Heart left ventricle (tissue), 13 donors: ENCODE measurements at regions not wholly inside any gene's neighbourhood (a gene's known extent, or its start where the extent isn't known, plus 50 kb on each side); places are given as distances from the start of the nearest gene placed in this dataset.

Source experiments
- CTCF ChIP-seq, 12 donors: fragments of 200-600 bp; sonication (generic) in 4 of 12; IDR thresholded peaks; one replicate each; pipeline versions ENCODE4 v1.5.0 to v1.8.0; 2018 to 2022; ENCODE audit warnings: antibody characterized with exemption in 12 of 12, mild to moderate bottlenecking in 5 of 12
- POLR2A ChIP-seq, 2 donors: fragments of 450-650 bp; IDR thresholded peaks; one replicate each; pipeline ENCODE4 v1.6.1; 2017; ENCODE audit warnings: antibody characterized with exemption in 2 of 2, mild to moderate bottlenecking in 2 of 2, moderate library complexity in 2 of 2
- donor health status: ischemic (EF 13 %, LVEDD 7.1; RV severe dilation, severe dysfunction).
- donor health status: DM: no; HTN: yes; CAD: no.
- donor health status: DM: no; HTN: no; CAD: no.
- donor health status: ischemic (EF 25% LVEDD 6.9; RV normal size, moderate dysfunction).
- donor health status: ischemic (EF 25% LVEDD 5.7; RV mildly dilated, moderate dysfunction).
- donor health status: ischemic (EF 35%, LVEDD 5.7; RV mildly dilated, moderate dysfunction).
- donor health status: nonischemic (EF 11% LVEDD 7.7; RV severe dilation, severe dysfunction).
- donor health status: DM: yes; HTN: yes; CAD: no.
- donor health status: PGD.
- donor health status: ischemic (EF 29% LVEDD 5.4; RV normal size, mild dysfunction).
- donor health status: nonischemic (EF 23%, LVEDD 6.1; RV moderate dilation, normal function).

- TF ChIP-seq CTCF (IDR thresholded peaks at IDR 0.05) (no peak), POLR2A (IDR thresholded peaks at IDR 0.05) (no peak)
Measured at GRCh38 chr12:43165351-43165750, 386.7 kb downstream of the ADAMTS20 start.
